HG03565 (cell line): ENCODE measurements at regions not wholly inside any gene's neighbourhood (a gene's known extent, or its start where the extent isn't known, plus 50 kb on each side); places are given as distances from the start of the nearest gene placed in this dataset.

Experiments used
- ATAC-seq: cut with Tn5 transposase; IDR thresholded peaks from one replicate; pipeline ENCODE4 v1.9.1; 2021; ENCODE audit warnings: mild to moderate bottlenecking, moderate library complexity; ENCODE audit not compliant: unreplicated experiment

GRCh38 chr5:119879446-119879845 is 250.1 kb downstream of the FAM170A start:
- ATAC-seq = no peak

- no peak for ATAC-seq
Measured at GRCh38 chr5:119895066-119895465, 265.7 kb downstream of the FAM170A start.

- ATAC-seq = no peak
Measured at GRCh38 chr5:119896826-119897536, 267.6 kb downstream of the FAM170A start.

GRCh38 chr5:119897537-119898370 is 268.4 kb downstream of the FAM170A start:
- ATAC-seq = no peak

GRCh38 chr5:119899981-119900380 is 270.6 kb downstream of the FAM170A start:
- ATAC-seq = no peak

GRCh38 chr5:119902593-119902992 is 273.2 kb downstream of the FAM170A start:
- ATAC-seq = no peak

GRCh38 chr5:119913425-119913824 is 284.1 kb downstream of the FAM170A start:
- no peak for ATAC-seq

- ATAC-seq = no peak
Measured at GRCh38 chr5:119919279-119919678, 289.9 kb downstream of the FAM170A start.

- ATAC-seq = no peak
Measured at GRCh38 chr5:119926301-119926700, 296.9 kb downstream of the FAM170A start.

GRCh38 chr5:119928974-119929373 is 299.6 kb downstream of the FAM170A start:
- no peak for ATAC-seq

GRCh38 chr5:119930490-119930889 is 301.1 kb downstream of the FAM170A start:
- no peak for ATAC-seq

GRCh38 chr5:119943148-119943547 is 313.8 kb downstream of the FAM170A start:
- no peak for ATAC-seq

- ATAC-seq = no peak
Measured at GRCh38 chr5:119945691-119946090, 316.3 kb downstream of the FAM170A start.

- ATAC-seq = no peak
Measured at GRCh38 chr5:119948162-119948561, 318.8 kb downstream of the FAM170A start.

- ATAC-seq = no peak
Measured at GRCh38 chr5:119949426-119949999, 320.2 kb downstream of the FAM170A start.

- no peak for ATAC-seq
Measured at GRCh38 chr5:119951330-119951934, 322.1 kb downstream of the FAM170A start.

GRCh38 chr5:119953474-119953873 is 324.1 kb downstream of the FAM170A start:
- ATAC-seq = no peak

- ATAC-seq = no peak
Measured at GRCh38 chr5:119954106-119954505, 324.7 kb downstream of the FAM170A start.

GRCh38 chr5:119961993-119962392 is 332.6 kb downstream of the FAM170A start:
- ATAC-seq = no peak

- ATAC-seq = no peak
Measured at GRCh38 chr5:119966028-119966427, 336.7 kb downstream of the FAM170A start.

- no peak for ATAC-seq
Measured at GRCh38 chr5:119968690-119969089, 339.3 kb downstream of the FAM170A start.
